ENCODE measurements at regions not wholly inside any gene's neighbourhood (a gene's known extent, or its start where the extent isn't known, plus 50 kb on each side); places are given as distances from the start of the nearest gene placed in this dataset. TPM values are rescaled to one million over a fixed set of nuclear protein-coding genes. Genes with fewer than 3 reads are reported as not detected.

GRCh38 chr4:135684001-135684400, 1482.4 kb upstream of the PABPC4L start:
- H3K4me1 Mint-ChIP-seq, result no peaks in the 10 kb centered on the region
- no peak overlapping the region for H2AFZ ChIP-seq (replicated peaks)
- H3K4me2 ChIP-seq, result no peak overlapping the region
- H3K27me3 Mint-ChIP-seq (ENCODE audit: insufficient read depth, low read depth), result no peaks in the 10 kb centered on the region
- no peaks in the 10 kb centered on the region for H3K36me3 Mint-ChIP-seq
- H3K4me3 Mint-ChIP-seq, result no peak overlapping the region
- H3K9me3 ChIP-seq (ENCODE audit: low read depth), result no peaks in the 10 kb centered on the region
- H3K36me3 ChIP-seq, result no peaks in the 10 kb centered on the region
- TF ChIP-seq EZH2phosphoT487 (IDR thresholded peaks at IDR 0.05) (no peak), CTCF (IDR thresholded peaks at IDR 0.05) (no peak), EZH2 (IDR thresholded peaks at IDR 0.05) (no peak)
- no peaks in the 10 kb centered on the region for H4K20me1 ChIP-seq (ENCODE audit: low read depth)
- H3K4me1 ChIP-seq, result no peaks in the 10 kb centered on the region
- no peaks in the 10 kb centered on the region for H3K27me3 ChIP-seq
- H3K27ac Mint-ChIP-seq, result no peak overlapping the region
- H3K79me2 ChIP-seq (ENCODE audit: low read depth), result no peaks in the 10 kb centered on the region
- no peaks in the 10 kb centered on the region for H3F3A ChIP-seq (ENCODE audit: low read depth)
- H3K9me3 Mint-ChIP-seq, result no peaks in the 10 kb centered on the region
- DNase-seq (ENCODE audit: low spot score), result no peak
- no peak overlapping the region for H3K27ac ChIP-seq
- no peak overlapping the region for H3K4me3 ChIP-seq
- H3K9ac ChIP-seq, result no peak overlapping the region

- Mint-ChIP-seq H3K27me3 (ENCODE audit: insufficient read depth, low read depth) (no peaks in the 10 kb centered on the region), H3K9me3 (no peaks in the 10 kb centered on the region), H3K36me3 (no peaks in the 10 kb centered on the region), H3K27ac (no peak overlapping the region), H3K4me1 (no peaks in the 10 kb centered on the region), H3K4me3 (no peak overlapping the region)
- no peak for DNase-seq (ENCODE audit: low spot score)
- H3K4me2 ChIP-seq, result no peak overlapping the region
- H3K27me3 ChIP-seq, result no peaks in the 10 kb centered on the region
- no peaks in the 10 kb centered on the region for H3K9me3 ChIP-seq (ENCODE audit: low read depth)
- no peaks in the 10 kb centered on the region for H3F3A ChIP-seq (ENCODE audit: low read depth)
- no peaks in the 10 kb centered on the region for H3K79me2 ChIP-seq (ENCODE audit: low read depth)
- no peaks in the 10 kb centered on the region for H4K20me1 ChIP-seq (ENCODE audit: low read depth)
- no peaks in the 10 kb centered on the region for H3K4me1 ChIP-seq
- TF ChIP-seq EZH2phosphoT487 (IDR thresholded peaks at IDR 0.05), result no peak
- no peak overlapping the region for H3K9ac ChIP-seq
- no peaks in the 10 kb centered on the region for H3K36me3 ChIP-seq
- no peak overlapping the region for H3K27ac ChIP-seq
- no peak overlapping the region for H3K4me3 ChIP-seq
- H2AFZ ChIP-seq (replicated peaks), result no peak overlapping the region
Measured at GRCh38 chr4:135672202-135672601, 1470.6 kb upstream of the PABPC4L start.

- H3K4me1 ChIP-seq, result no peaks in the 10 kb centered on the region
- H3K27ac Mint-ChIP-seq, result no peak overlapping the region
- no peak overlapping the region for H2AFZ ChIP-seq (replicated peaks)
- no peaks in the 10 kb centered on the region for H3K4me1 Mint-ChIP-seq
- no peaks in the 10 kb centered on the region for H3F3A ChIP-seq (ENCODE audit: low read depth)
- H3K36me3 ChIP-seq, result no peaks in the 10 kb centered on the region
- no peak overlapping the region for H3K9ac ChIP-seq
- no peak overlapping the region for H3K4me2 ChIP-seq
- H3K4me3 ChIP-seq, result no peak overlapping the region
- no peak overlapping the region for H3K27ac ChIP-seq
- H3K79me2 ChIP-seq (ENCODE audit: low read depth), result no peaks in the 10 kb centered on the region
- no peaks in the 10 kb centered on the region for H3K9me3 Mint-ChIP-seq
- no peaks in the 10 kb centered on the region for H3K36me3 Mint-ChIP-seq
- DNase-seq (ENCODE audit: low spot score), result no peak
- H3K27me3 Mint-ChIP-seq (ENCODE audit: insufficient read depth, low read depth), result no peaks in the 10 kb centered on the region
- no peak for TF ChIP-seq EZH2 (IDR thresholded peaks at IDR 0.05)
- TF ChIP-seq CTCF (IDR thresholded peaks at IDR 0.05), result peak; percentile 36
- no peaks in the 10 kb centered on the region for H3K9me3 ChIP-seq (ENCODE audit: low read depth)
- H3K27me3 ChIP-seq, result no peaks in the 10 kb centered on the region
- no peak overlapping the region for H3K4me3 Mint-ChIP-seq
- H4K20me1 ChIP-seq (ENCODE audit: low read depth), result no peaks in the 10 kb centered on the region
Measured at GRCh38 chr4:135670548-135670947, 1469.0 kb upstream of the PABPC4L start.

Small RNA genes in the stretch of these regions (small RNA-seq; reads per million reads assigned to genes)
- gene RNU1-89P, result 0.09 reads per million
- not detected for gene SERF1AP1
